Activated CD8-positive, alpha-beta memory T cell treated with anti-CD3 and anti-CD28 coated beads, Interleukin-2, amount 50 U/mL, for 1 hour (primary cell): ENCODE measurements at regions not wholly inside any gene's neighbourhood (a gene's known extent, or its start where the extent isn't known, plus 50 kb on each side); places are given as distances from the start of the nearest gene placed in this dataset.
"Not testable (repeated sequence)": the region's sequence is repeated elsewhere in the genome, so short reads cannot be mapped to it uniquely, and the experiment has no call there.

ENCODE experiments used
- DNase-seq: peaks from one replicate; pipeline ENCODE4 v3.0.0-alpha.2; 2020; ENCODE audit errors: extremely low read depth

DNA sequence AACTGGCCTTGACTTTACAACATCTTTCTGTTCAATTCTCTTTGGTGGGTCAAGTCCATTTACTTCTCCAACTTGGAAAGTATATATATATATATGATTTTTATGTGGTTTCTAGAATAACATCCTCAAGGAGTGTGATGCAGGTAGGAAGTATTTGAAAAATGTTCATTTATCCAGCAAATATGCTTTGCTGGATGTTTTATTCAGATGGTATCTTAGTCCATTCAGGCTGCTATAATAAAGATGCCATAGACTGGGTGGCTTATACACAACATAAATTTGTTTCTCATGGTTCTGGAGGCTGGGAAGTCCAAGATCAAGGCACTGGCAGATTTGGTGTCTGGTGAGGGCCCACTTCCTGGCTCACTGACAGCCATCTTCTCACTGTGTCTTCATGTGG is 168.7 kb upstream of the RASGRP1 start:
- no peak for DNase-seq

DNA sequence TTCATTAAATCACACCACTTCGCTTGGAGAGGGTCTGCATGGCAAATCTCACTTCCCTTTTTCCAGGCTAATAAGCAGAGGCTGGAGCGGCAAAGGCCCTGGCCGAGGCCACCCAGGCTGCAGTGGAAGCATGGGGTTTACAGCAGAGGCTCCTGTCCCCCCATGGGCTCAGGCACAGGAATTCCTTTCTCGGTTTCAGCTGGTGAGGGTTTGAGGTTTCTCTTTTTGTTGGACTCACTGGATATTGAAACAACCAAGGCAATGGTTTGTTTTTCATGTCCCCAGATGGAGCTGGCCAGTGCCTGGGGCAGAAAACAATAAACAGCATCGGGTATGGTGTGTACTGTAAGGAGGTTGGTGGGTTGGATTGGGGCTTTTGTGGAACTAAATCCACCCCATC is 175.6 kb upstream of the RASGRP1 start:
- no peak for DNase-seq

DNA sequence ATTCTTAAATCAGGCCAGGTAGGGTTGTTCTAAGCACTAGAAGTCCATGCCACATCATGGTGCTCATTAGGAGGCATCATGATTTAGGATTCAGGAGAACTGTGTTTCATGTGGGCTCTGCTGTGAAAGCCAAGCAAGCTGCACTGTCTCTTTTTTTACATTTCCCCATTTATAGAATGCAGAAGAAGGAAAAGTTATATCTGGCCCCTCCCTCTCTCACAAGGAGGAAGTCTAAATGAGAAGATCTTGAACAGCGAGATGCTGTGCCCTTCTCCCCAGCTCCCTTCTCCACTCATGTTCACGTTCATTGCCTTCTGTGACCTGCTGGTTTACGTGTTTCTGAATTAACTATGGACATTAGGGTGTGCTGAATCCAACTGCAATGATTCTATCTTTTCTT is 178.5 kb upstream of the RASGRP1 start:
- DNase-seq = no peak

DNA sequence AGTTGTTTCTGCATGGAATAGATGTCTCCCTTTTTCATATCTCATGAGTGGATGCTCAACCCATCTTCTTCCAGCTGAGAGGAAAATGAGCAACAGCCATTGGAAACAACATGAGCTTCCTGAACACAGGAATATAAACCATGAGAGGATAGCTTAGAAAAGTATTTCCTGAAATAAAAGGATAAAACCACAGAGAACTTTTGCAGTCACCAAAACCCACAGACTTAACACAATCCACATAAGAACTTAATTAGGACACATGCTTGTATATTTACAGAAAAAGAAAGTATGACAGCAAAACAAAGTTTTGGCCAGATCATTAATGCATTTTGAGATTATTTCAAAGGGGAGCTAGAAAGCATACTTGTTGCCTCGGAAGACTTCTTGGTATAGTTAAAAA is 180.5 kb upstream of the RASGRP1 start:
- no peak for DNase-seq

DNA sequence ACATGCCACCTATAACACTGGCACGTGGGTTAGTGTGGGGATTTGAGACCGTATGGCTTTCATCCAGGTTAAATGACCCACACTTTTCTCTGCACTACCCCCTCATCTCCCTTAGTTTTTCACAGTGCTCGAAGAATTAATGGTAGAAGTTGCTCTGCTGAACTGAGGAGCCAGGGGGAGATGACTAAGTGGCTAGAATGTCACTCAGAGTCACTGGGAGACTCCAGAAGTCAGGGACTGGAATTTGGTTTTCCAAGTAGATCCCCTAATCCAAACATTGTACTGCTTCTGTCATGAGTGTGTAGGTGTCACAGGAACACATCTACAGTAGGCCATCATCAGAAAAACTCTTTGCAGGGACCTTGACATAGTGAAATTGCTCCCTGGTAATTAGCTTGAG is 181.0 kb upstream of the RASGRP1 start:
- no peak for DNase-seq

DNA sequence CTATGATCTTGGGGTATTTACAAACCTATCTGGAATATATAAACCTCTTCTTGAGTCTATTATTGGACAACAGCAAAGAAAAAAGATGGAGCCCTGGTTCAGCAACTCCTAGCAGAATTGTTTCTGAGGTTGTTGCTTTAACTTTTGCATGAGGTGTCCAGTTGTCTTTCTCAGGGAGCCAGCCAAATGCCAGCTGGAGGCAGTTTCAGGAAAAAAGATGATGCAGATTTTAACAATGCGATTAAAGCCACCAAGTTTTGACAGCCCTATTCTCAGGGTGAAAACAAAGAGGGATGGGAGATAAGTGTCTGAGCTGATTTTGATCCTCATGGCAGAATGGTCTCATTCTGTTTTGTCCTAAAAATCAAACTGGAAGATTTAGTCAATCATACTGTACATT is 181.6 kb upstream of the RASGRP1 start:
- no peak for DNase-seq

DNA sequence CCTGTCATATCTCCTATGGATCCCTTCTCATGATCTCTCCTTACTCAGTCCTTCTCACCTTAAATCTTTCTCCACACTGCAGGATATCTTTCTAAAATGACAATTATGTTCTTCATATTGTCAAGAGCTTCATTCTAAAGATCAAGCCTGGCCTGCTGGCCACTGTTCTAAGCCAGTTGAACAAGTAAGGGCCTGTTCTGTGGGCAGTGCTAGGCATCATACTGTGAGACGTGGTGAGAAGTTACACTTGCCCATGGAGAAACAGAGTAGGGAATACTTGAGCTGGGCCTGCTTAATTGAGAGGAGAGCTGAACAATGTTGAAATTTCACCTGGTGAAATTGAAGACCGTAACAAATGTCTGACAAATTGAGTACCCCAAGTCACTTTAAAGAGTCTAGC is 184.1 kb upstream of the RASGRP1 start:
- no peak for DNase-seq

DNA sequence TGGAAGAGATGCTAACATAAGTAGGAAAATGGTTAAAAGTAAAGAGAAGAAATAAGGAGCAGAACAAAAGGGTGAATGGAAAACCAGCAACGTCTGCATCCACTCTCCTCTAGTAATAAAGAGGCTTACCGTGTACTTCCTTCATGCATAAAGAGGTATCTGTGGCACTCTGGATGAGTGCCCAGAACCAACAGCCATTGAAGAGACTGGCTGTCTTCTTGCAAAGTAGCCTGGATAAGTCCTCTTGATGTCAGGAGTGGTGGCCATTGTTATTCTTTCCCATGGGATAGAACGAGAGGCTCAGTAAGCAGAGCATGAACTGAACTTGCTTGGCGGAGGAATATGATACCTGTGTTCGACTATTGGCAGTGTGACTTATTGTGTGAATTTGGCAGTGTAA is 186.2 kb upstream of the RASGRP1 start:
- DNase-seq = no peak

DNA sequence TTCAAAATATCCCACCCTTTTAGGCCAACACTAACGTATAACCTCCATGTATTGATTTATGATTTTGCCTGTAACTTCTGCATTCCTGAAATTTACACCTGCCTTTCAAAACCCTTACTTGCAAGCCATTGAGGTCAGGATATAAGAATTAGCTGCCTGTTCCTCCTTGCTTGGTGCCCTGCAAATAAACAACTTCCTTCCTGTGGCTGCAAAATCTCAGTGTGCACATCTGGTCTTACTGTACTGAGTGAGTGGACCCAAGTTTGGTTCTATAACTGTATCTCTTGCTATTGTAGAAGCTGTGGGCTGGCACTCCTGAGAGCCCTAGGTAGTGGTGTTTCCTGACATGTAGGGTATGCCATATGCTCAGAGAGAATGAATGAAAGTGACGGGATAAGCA is 191.1 kb upstream of the RASGRP1 start:
- no peak for DNase-seq

DNA sequence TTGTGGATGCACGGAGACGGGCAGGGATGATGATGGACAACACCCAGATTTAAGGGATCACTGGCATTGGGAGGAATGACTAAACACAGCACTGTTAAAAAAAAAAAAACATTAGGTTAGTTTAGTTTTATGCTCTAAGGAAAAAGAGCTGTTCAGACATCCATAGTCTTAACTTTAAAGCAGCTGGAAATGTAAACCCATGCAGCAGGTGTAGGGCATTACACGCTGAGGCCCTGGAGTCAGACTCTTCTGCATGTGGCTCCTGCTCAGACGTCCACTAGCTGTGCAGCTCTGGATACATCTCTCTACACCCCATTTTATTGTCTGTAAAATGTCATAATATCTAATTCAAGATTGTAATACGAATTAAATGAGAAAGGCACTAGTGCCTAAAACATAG is 191.8 kb upstream of the RASGRP1 start:
- no peak for DNase-seq

DNA sequence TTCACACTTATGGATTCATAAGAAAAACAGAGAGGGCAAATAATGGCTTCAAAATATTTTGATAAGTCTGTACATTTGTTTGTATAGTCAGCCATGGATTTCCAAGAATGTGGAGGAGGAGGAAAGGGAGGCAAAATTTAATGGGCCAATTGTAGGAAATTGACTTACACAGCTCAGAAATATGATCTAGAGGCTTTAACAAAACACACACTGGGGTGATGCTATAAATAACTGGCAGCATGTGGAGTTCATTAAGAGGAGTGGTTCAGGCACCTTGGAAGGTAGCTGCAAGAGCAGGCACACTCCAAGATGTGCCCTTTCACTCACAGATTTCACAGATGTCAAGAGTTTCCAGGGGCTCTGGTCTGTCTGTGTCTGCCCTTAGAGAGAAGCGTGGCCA is 193.4 kb upstream of the RASGRP1 start:
- DNase-seq = no peak

DNA sequence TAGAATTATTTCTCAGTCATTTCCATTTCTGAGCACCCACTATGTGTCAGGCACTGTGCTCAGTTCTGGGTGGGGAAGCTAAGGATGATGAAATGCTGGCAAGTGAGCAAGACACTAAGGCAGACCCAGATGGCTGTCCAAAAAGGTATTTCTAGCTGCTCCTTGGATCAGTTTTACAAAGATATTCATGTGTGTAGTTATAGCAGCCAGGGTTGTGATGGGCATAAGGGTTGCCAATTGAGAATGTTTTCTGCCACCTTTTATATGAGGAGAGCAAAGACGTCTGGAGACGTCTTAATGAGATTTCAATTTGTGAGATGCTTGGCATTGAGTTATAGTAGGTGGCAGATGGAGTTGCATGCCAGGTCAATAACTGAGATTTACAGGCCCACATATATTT is 197.1 kb upstream of the RASGRP1 start:
- DNase-seq = no peak

DNA sequence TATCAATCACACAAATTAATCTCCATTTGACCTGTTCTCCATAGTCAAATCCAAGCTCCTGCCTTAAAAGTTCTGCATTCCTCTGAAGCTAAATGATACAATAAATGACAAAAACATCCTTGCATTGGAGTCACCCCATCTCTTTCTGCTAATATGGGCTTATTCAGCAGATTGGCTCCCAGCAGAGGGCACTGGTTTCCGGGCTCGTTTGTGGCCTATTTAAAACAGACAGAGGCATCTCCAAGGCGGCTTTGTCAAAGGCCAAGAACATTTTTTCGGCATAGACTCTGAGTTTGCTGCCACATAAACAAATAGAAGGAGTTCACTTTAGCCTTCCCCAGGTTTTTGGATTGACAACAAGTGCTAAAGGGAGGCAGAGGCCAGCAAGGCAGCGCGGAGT is 204.4 kb upstream of the RASGRP1 start:
- no peak for DNase-seq

DNA sequence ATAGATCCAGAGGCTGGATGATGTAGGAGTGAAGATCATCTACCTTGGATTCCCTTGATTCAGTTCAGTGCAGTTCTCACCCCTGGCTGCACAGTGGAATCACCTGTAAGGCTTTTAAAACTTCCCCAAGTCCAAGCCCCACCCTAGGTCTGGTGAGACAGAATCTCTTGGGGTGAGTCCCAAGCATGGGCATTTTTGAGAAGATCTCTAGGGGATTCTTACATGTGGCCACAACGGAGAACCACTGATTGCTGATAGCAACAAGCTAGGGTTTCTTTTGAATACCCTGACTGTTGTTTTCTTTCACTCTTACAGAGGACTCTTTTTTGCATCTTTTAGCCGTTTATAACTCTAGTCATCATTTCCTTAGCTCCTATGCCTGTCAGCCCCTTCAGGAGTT is 204.9 kb upstream of the RASGRP1 start:
- DNase-seq = no peak

DNA sequence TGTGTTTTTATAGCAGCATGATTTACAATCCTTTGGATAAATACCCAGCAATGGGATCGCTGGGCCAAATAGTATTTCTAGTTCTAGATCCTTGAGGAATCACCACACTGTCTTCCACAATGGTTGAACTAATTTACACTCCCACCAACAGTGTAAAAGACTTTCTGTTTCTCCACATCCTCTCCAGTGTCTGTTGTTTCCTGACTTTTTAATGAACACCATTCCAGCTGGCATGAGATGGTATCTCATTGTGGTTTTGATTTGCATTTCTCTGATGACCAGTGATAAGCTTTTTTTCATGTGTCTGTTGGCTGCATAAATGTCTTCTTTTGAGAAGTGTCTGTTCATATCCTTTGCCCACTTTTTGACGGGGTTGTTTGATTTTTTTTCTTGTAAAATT is 209.5 kb upstream of the RASGRP1 start:
- DNase-seq = not testable (repeated sequence)

DNA sequence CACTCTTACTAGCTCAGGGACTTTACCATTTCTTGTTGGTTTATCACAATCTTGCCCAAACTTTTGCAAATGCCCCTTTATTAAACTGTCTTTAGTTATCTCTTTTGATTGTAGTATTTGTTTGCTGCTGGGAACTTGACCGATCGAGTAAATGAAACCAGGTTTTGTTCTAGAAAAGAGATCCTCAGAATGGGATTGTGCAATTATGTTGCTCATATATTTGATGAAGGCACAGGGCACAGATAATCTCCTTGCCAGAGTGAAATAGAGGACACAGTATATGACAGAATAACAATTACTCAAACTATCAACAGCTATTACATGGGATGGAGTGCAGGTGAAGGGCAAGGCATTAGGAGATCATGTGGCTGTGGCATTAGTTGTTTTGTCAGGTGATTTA is 216.6 kb upstream of the RASGRP1 start:
- no peak for DNase-seq

DNA sequence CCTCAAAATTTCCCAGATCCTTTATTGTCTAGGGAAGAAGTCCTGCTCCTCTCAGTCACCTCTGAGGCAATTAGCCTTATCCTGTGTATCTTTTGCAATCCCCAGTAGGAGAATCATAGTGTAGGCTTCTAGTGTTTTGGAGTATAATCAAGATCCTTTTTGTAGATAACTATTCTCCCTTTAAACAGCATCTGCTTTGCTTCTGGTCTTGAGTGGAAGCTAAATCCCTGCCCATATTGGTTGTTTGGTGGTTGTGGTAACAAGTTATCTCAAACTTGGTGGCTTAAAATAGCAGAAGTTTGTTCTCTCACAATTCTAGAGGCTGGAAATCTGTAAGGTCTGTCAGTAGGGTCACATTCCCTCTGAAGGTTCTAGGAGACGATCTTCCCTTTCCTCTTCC is 217.5 kb upstream of the RASGRP1 start:
- no peak for DNase-seq

DNA sequence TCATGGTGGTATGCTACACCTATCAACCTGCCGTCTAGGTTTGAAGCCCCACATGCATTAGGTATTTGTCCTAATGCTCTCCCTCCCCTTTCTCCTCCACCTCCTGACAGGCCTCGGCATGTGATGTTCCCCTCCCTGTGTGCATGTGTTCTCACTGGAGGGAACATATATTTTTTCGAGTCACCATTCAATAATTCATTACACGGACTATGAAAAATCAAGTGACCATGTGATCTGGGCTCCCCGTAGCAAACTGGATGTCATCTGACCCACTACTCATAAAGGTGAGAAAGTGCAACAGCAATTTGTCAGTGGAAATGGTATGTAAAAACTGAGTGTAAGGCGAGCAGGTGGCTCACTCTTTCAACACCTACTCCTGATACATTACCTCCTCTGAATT is 224.3 kb upstream of the RASGRP1 start:
- no peak for DNase-seq

DNA sequence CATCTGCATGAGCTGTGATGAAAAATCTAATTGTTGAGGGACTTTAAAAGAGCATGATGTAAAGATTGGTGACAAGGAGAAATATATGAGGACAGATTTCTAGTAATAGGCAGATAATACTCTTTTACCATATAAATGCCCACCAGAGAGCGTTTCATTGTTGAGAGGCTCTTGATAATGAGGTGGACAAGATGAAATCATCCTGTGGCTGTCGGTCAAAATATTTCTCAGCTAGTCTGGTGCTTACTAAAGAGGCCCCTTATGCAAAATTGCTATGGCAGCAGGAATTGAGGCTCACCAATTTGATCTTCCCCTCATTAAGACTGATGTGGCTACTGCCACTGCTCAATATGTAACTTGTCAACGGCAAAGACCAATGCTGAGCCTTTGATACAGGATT is 225.0 kb upstream of the RASGRP1 start:
- DNase-seq = no peak

DNA sequence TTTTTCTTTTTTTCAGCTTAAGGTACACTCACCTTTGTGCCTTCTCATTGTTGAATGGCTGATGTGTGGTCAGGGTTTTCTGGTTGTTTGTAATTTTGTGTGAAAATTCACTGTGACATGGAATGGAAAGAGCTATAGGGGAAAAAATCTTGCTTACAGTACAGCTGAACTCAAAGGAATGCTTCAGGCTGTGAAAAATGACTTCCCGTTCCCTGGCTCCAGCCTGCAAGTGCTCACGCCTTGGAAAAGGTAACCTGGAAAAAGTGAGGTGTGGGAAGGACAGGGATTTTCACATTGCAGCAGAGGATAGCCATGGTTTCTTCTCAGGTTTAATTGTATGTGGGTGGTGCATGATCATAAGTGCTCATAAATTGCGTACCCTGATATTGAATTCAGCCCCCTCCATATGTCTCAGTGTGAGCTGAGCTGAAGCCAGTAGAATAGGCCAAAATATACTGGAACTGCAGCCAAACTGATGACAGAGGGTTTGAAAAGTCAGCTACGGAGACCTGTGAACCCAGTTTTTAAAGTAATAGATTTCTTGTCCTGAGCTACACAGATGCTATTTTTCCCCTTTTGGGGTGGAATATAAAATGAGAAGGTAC is 228.7 kb upstream of the RASGRP1 start:
- no peak for DNase-seq

DNA sequence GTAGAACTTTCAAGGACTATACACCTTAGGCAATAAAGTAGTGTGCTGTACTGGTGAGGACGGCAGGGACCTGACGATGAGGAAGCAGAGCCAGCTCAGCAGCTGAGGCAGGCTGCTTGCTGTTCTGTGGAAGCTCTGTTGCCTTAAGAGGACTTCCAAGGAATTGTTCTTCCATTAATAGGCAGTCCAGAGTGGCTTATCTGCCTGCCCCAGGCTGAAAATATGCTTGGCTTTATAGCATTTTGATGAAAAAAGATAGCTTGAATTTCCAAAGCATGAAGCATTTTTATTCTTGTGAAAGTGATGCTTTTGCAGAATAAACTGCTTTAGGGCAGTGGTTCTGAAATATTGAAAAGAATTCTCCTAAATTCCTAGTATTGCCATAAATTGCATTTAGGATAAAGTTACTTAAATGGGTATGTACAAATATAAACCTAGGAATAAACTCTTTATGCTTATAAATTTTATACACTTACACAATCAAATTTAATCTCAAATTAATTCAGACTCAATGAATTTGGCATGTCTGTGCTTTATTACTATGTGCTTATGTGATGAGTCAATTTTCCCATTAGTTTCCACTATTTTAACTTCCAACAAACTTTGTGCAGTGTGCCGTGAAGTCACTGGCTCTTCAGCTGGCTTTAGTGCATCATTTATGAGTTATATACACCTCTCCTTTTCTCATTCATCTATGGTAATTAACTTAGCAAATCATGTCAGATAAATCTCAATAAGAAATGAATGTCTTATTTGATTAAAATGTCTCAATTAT is 231.0 kb upstream of the RASGRP1 start:
- DNase-seq = no peak

DNA sequence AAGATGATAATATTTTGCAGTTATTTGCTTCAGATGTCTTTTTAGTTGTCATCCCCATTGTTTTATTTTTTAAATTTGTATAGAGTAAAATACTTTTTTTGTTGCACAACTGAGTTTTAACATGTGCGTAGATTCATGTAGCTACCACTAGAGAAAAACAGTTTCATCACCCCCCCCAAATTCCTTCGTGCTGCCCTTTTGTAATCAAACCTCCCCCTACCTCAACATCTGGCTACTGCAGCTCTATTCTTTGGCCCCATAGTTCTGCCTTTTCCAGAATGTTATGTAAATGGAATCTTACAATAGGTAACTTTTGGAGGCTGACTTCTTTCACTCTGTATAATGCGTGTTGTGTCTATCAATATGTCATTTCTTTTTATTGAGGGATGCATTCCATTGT is 232.0 kb upstream of the RASGRP1 start:
- no peak for DNase-seq

DNA sequence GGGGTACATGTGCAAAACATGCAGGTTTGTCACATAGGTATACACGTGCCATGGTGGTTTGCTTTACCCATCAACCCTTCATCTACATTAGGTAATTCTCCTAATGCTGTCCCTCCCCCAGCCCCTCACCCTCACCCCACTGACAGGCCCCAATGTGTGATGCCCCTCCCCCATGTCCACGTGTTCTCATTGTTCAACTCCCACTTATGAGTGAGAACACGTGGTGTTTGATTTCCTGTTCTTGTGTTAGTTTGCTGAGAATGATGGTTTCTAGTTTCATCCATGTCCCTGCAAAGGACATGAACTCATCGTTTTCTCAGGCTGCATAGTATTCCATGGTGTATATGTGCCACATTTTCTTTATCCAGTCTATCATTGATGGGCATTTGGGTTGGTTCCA is 232.9 kb upstream of the RASGRP1 start:
- DNase-seq = not testable (repeated sequence)

DNA sequence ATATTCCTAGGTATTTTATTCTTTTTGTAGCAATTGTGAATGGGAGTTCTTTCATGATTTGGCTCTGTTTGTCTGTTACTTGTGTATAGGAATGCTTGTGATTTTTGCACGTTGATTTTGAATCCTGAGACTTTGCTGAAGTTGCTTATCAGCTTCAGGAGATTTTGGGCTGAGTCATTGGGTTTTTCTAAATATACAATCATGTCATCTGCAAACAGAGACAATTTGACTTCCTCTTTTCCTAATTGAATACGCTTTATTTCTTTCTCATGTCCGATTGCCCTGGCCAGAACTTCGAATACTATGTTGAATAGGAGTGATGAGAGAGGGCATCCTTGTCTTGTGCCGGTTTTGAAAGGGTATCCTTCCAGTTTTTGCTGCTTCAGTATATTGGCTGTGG is 234.6 kb upstream of the RASGRP1 start:
- DNase-seq = not testable (repeated sequence)
